IPS-20b (cell line): ENCODE measurements at regions not wholly inside any gene's neighbourhood (a gene's known extent, or its start where the extent isn't known, plus 50 kb on each side); places are given as distances from the start of the nearest gene placed in this dataset.
A peak's percentile ranks its signal among the peaks of the same experiment; 100 is the strongest.
"Not testable (repeated sequence)": the region's sequence is repeated elsewhere in the genome, so short reads cannot be mapped to it uniquely, and the experiment has no call there.

Experiments used
- H3K27ac ChIP-seq: one replicate; pipeline ENCODE4 v1.5.1; 2013; ENCODE audit warnings: low read length
- H3K27me3 ChIP-seq: 2 replicates; pipeline ENCODE4 v1.6.1; 2013; ENCODE audit warnings: mild to moderate bottlenecking, low read length, inconsistent platforms; ENCODE audit not compliant: insufficient read depth
- H3K36me3 ChIP-seq: 2 replicates; pipeline ENCODE4 v1.6.1; 2013; ENCODE audit warnings: low read depth, mild to moderate bottlenecking, inconsistent platforms, low read length, moderate library complexity; ENCODE audit not compliant: insufficient read depth
- H3K4me1 ChIP-seq: 2 replicates; pipeline ENCODE4 v1.6.1; 2013; ENCODE audit warnings: mild to moderate bottlenecking, control low read depth, inconsistent platforms, low read length, moderate library complexity; ENCODE audit not compliant: insufficient read depth
- H3K4me3 ChIP-seq: 2 replicates; pipeline ENCODE4 v1.5.1; 2013; ENCODE audit warnings: mild to moderate bottlenecking, low read length, inconsistent platforms
- H3K9ac ChIP-seq: 2 replicates; pipeline ENCODE4 v1.6.1; 2013; ENCODE audit warnings: low read depth, mild to moderate bottlenecking, inconsistent platforms, low read length, moderate library complexity
- H3K9me3 ChIP-seq: 2 replicates; pipeline ENCODE4 v1.6.1; 2013; ENCODE audit warnings: mild to moderate bottlenecking, low read depth, low read length, inconsistent platforms; ENCODE audit not compliant: insufficient read depth

- no peaks in the 10 kb centered on the region for H3K36me3 ChIP-seq
- no peak overlapping the region for H3K27ac ChIP-seq
- no peaks in the 10 kb centered on the region for H3K27me3 ChIP-seq
- H3K9ac ChIP-seq = no peak overlapping the region
- H3K4me1 ChIP-seq = no peaks in the 10 kb centered on the region
- H3K9me3 ChIP-seq = no peaks in the 10 kb centered on the region
- no peak overlapping the region for H3K4me3 ChIP-seq
These were observed 126.7 kb upstream of the POU3F1 start for GRCh38 chr1:38173157-38173831.

DNA sequence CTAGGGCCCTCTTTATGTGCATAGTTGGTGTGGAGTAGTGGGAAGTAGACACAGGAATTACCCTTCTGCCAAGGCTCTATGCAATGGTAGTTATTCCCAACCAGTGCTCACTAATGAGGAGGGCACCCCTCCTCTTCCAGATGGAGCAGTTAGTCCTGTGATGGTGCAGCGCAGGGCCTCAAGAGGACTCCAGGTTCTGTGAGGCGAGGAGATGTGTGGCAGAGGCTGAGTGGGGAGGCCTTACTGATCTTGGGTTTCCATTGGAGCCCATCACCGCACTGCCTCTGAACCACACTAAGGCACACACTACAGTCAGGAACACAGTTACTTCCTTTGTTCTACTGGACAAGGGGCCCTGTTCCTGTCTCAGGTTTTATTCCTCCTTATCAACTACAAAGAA, 122.5 kb upstream of the POU3F1 start:
- Histone ChIP-seq H3K9ac (no peak overlapping the region), H3K4me3 (no peak overlapping the region), H3K27me3 (no peaks in the 10 kb centered on the region), H3K4me1 (no peaks in the 10 kb centered on the region), H3K27ac (no peak overlapping the region), H3K9me3 (no peaks in the 10 kb centered on the region), H3K36me3 (no peaks in the 10 kb centered on the region)

GRCh38 chr1:38168365-38168764, 121.8 kb upstream of the POU3F1 start:
- Histone ChIP-seq H3K9ac (no peak overlapping the region), H3K9me3 (no peaks in the 10 kb centered on the region), H3K27me3 (no peaks in the 10 kb centered on the region), H3K4me1 (no peaks in the 10 kb centered on the region), H3K36me3 (no peaks in the 10 kb centered on the region), H3K27ac (no peak overlapping the region), H3K4me3 (no peak overlapping the region)

DNA sequence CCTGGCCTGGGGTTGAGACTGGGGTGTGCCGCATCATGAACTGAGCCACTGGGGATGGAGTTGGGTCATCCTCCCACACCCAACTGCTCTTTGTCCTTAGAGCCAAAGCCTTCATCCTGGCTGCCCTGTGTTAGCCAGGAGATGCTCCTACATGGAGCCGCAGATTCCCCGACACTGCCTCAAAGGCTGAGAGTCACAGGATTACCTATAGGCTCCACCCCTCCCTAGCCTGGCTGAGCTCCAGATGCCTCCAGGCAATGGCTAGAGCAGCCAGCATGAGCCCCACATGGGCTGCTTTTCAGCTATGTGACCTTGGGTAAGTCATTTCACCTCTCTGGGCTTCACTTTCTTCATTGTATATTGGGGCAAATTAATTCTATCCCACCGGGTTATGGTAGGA, 119.9 kb upstream of the POU3F1 start:
- no peaks in the 10 kb centered on the region for H3K27me3 ChIP-seq
- no peak overlapping the region for H3K4me3 ChIP-seq
- H3K27ac ChIP-seq = no peak overlapping the region
- no peaks in the 10 kb centered on the region for H3K36me3 ChIP-seq
- H3K9ac ChIP-seq = no peak overlapping the region
- no peaks in the 10 kb centered on the region for H3K4me1 ChIP-seq
- H3K9me3 ChIP-seq = no peaks in the 10 kb centered on the region

GRCh38 chr1:38153778-38154470, 107.3 kb upstream of the POU3F1 start:
- H3K9ac ChIP-seq = no peak overlapping the region
- H3K4me1 ChIP-seq = peaks cover 20% of the 10 kb centered on the region; the same call in 1 of the 2 replicates
- no peak overlapping the region; the same call in 1 of the 2 replicates for H3K4me3 ChIP-seq
- H3K9me3 ChIP-seq = no peaks in the 10 kb centered on the region; the same call in 1 of the 2 replicates
- no peak overlapping the region for H3K27ac ChIP-seq
- peaks cover 11% of the 10 kb centered on the region; the same call in 1 of the 2 replicates for H3K27me3 ChIP-seq
- no peaks in the 10 kb centered on the region for H3K36me3 ChIP-seq

DNA sequence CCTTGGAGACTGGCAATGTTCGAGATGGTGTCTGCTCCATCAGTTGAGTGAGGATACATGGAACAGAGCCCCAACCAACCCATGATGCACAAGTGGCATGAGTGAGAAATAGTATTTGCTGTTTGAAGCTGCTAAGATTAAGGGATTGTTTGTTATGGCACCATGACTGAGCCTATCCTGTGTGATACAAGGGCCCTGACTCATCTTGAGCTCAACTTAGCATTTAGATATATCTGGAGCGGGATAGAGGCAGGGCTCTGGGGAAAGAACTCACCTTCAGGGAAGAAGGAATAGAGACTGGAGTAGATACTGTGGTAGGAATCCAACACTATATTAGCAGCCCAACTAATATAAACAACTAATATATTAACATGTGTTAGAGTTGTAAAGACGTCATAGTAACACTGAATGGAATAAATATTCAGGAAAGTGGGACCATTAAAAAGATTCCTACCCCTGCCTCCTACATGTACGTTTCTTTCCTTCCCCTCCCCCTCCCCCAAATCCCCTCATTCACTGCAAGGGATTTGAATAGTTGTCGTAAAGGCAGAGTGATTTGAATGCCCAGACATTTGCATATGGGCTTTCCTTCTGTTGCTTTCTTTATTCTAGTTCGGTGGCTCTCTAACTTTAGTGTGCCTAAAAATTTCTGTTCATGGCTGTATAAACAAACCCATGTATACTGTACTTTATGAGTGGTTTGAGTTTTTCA, 106.6 kb upstream of the POU3F1 start:
- no peak overlapping the region for H3K9ac ChIP-seq
- H3K9me3 ChIP-seq = no peaks in the 10 kb centered on the region; the same call in 1 of the 2 replicates
- H3K27me3 ChIP-seq = peaks cover 11% of the 10 kb centered on the region; the same call in 1 of the 2 replicates
- no peak overlapping the region; the same call in 1 of the 2 replicates for H3K4me3 ChIP-seq
- H3K36me3 ChIP-seq = no peaks in the 10 kb centered on the region
- peaks cover 20% of the 10 kb centered on the region; the same call in 1 of the 2 replicates for H3K4me1 ChIP-seq
- no peak overlapping the region for H3K27ac ChIP-seq

- Histone ChIP-seq H3K27ac (no peak overlapping the region), H3K4me3 (no peak overlapping the region), H3K9ac (no peak overlapping the region), H3K27me3 (peaks cover 11% of the 10 kb centered on the region; the same call in 1 of the 2 replicates), H3K4me1 (peaks cover 20% of the 10 kb centered on the region; the same call in 1 of the 2 replicates), H3K9me3 (no peaks in the 10 kb centered on the region; the same call in 1 of the 2 replicates), H3K36me3 (no peaks in the 10 kb centered on the region)
These were observed 105.9 kb upstream of the POU3F1 start for GRCh38 chr1:38152351-38153065.

GRCh38 chr1:38151399-38151798, 104.8 kb upstream of the POU3F1 start:
- Histone ChIP-seq H3K4me3 (no peak overlapping the region), H3K27ac (no peak overlapping the region), H3K9ac (no peak overlapping the region), H3K4me1 (peaks cover 20% of the 10 kb centered on the region; the same call in 1 of the 2 replicates), H3K9me3 (peaks cover 4% of the 10 kb centered on the region; the same call in 1 of the 2 replicates), H3K36me3 (no peaks in the 10 kb centered on the region), H3K27me3 (peaks cover 11% of the 10 kb centered on the region; the same call in 1 of the 2 replicates)

- H3K4me3 ChIP-seq, H3K4me1 ChIP-seq, H3K27me3 ChIP-seq, H3K9ac ChIP-seq, H3K9me3 ChIP-seq, H3K36me3 ChIP-seq, H3K27ac ChIP-seq: not testable (repeated sequence)
These were observed 99.5 kb upstream of the POU3F1 start for GRCh38 chr1:38146079-38146478.

DNA sequence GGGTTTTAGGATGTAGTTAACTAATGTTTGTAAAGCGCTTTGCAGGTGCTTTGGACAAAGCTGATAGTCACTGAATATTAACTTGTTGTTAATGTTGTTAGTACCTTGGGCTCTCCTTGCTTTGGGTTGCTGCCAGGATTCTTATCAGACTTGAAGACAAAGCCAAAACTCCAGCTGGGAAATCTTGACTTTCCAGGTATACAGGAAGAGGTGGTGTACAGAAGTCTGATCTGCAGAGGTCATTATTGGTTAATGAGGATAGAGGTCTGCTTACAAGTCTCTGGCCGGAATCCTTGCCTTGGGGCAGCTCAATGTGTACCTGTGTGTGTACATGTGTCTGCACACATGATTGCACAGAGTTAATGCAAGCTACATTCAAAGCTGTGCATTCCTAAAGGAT, 96.0 kb upstream of the POU3F1 start:
- Histone ChIP-seq H3K9ac (no peak overlapping the region), H3K4me1 (peaks cover 21% of the 10 kb centered on the region), H3K27ac (no peak overlapping the region), H3K4me3 (no peak overlapping the region), H3K27me3 (peaks cover 11% of the 10 kb centered on the region; the same call in 1 of the 2 replicates), H3K9me3 (0 out of 2 replicates have a peak, but pooled peaks cover 4% of the 10 kb centered on the region), H3K36me3 (no peaks in the 10 kb centered on the region)

- no peak overlapping the region; the same call in 1 of the 2 replicates for H3K9ac ChIP-seq
- peak overlapping the region; percentile 37; the same call in 1 of the 2 replicates for H3K4me3 ChIP-seq
- no peak overlapping the region for H3K27ac ChIP-seq
These were observed 94.9 kb upstream of the POU3F1 start for GRCh38 chr1:38141483-38141882.

More at GRCh38 chr1:38141483-38141882, 94.9 kb upstream of the POU3F1 start:
- Histone ChIP-seq H3K36me3 (no peaks in the 10 kb centered on the region), H3K4me1 (peaks cover 21% of the 10 kb centered on the region), H3K27me3 (peaks cover 21% of the 10 kb centered on the region), H3K9me3 (no peaks in the 10 kb centered on the region)
